NCI-H2029 treated with DMSO at 0.1 percent for 48 hours (cell line): ENCODE measurements at regions not wholly inside any gene's neighbourhood (a gene's known extent, or its start where the extent isn't known, plus 50 kb on each side); places are given as distances from the start of the nearest gene placed in this dataset.

Experiments used
- DNase-seq: peaks from one replicate; lab custom pipeline; 2025; lab: John Stamatoyannopoulos, UW

DNA sequence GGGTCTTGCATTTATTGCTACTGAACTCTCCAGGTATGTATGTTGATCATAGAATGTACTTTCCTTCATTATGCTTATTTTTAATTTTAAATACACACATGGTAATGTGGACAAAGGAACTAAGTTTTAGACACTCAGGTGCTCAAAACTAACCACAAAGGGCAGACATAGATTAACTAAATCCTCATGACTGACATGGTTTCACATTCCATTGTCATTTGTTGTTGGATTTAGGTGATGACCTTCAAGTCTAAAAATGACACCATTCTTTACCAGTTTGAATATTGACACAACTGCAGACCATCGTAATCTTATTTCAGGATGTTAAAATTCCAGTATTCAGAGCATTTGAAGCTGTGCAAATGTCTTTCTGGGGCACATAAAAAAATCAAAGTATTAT, 128.4 kb downstream of the BBS10 start:
- no peak for DNase-seq

- no peak for DNase-seq
Observed at GRCh38 chr12:76216585-76217472, 131.4 kb downstream of the BBS10 start.

DNA sequence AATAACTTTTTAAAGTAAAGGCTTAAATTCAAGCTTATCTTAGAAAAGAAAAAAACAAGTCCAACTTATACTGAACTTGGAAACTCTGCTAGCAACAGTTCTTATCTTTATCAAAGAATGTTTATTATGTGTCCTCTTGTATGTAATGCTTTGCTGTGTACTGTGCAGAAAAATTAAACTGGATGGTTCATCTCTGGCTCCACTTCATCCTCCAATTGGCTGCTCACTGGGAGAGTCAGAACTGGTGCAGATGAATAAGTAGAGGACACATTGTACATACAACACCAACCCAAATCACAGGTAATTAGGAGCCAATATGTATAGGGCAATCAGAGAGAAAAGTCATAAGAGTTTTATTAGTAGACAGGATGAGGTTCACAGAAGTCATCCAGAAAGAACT, 123.6 kb upstream of the NAP1L1 start:
- DNase-seq = no peak

DNA sequence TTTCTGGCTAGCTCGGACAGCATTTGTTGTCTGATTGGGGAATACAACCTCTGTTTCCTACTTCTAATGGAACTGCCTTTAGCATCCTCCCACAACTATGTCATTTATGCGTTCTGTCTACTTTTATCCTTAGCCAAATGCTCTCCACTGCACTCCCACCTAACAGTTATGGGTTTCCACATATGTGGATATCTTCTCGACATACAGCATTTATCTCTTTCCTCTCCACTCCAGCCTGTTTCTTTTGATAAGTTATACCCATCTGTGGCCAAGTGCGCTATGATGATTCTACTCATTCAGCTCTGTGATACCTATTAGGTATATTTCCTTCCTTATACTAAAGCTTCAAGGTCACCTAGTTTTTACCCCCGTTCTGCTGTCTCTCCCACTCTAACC, 122.2 kb upstream of the NAP1L1 start:
- DNase-seq = no peak

DNA sequence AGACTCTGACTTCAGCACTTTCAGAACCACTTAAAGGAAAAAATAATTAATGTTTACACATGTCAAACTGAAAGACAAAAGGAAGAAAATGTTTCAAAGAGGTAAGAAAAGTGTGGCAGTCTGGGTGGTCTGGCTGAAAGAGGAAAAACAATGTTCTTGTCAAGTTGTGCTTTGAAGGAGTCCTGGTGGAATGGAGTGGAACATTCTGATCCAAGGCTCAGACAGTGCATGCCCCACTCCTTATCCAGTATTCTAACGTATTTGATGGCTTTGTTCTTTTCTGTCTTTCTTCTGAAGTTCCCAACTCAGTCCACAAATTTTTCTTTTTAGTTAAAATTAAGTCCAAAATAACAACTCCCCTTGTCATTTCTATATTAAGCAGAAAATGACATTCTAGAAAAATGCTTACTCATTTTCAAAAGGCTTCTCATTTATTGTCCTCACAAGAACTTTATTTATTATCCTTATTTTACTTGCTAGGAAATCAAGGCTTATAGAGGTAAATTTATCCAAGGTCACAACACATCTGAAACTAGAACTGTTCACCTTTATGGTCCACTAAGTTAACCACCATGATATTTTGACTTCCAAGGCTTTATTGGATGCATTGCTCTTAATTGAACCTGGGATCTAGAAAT, 121.7 kb upstream of the NAP1L1 start:
- DNase-seq = no peak

DNA sequence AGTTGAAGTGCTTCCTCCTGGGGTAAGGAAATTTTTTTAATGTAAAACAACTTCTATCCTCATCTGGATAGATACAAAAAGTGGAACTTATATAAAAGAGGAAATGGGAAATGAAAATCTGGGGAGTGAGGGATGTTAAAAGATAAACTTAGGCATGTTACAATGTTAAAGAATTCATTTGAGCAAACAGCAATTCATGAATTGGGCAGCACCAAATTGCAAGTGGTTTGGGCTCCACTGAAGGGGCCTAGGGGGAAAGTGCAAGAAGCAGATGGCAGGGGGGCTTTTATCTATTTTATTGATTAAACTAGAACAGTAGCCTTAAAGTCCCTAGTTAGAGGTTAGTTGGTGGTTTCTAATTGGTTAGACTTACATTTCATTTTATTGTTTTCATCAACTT, 118.1 kb upstream of the NAP1L1 start:
- DNase-seq = no peak

DNA sequence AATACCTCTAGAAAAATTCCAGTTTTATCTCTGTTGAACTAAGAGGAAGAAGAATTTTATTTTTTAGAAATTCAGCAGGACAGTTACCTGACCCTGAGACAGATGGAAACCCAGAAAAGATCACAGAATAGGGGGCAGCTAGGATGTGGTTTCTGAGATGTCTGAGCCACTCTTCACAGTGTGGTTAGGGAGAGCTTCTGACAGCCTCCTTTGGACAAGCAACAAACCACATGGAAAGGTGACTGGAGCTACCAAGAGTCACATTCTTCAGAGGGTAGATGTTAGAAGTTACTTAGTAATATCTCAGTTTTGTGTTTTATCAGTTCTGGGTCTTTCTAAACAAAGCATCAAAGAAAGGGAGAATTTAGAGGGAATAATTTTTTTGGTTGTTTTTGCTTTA, 117.3 kb upstream of the NAP1L1 start:
- DNase-seq = no peak

- DNase-seq = no peak
Observed at GRCh38 chr12:76201316-76201715, 116.8 kb upstream of the NAP1L1 start.

DNA sequence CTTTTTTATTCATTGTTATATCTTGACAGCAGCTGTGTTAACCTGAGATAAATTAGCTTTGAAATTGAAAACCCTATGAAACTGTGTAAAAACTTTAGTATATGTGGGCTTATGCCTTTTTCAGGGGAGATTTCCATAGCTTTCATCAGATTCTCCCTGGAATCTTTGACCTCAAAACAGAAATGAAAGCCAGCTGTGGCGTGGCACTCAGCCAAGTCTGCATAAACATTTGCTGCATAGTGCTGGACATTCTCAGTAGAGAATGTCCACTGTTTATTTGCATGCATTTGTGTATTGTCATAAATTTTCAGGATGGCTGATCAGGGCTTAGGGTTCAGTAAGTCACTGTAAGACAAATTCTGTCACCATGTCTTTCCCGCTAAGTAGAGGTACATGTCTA, 115.3 kb upstream of the NAP1L1 start:
- no peak for DNase-seq

DNA sequence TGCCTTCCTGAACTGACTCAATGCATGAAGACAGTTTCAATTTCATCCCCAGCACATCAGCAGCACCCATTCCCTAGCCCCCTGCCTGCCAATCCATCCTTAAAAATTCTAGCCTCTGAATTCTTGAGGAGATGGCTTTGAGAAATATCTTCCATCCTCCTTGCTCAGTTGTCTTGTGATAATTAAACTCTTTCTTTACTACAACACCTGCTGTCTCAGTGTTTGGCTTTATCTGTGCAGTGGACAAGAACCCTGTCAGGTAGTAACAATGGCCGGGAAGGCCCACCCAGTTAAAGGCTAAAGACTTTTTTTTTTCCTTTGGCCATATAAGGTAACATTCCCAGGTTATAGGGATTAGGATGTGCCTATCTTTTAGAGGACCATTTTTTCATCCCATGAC, 114.4 kb upstream of the NAP1L1 start:
- no peak for DNase-seq

DNA sequence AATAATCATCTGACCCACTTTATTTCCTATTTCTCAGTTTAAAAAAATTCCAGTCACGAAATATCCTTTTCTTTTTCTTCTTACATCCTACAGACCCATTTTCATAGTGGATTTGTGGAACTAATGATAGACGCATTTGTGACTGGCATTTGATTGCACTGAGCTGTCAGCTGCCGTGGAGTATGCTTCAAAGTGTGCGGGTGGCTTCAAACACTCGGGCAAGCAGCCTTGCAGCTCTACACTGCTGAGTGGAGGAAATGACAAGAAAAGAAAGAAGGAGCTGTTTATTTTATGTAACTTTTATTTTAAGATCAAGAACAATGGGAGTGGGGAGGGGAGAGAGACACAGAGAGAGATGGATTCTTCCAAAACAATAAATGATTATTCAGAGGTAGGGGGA, 112.8 kb upstream of the NAP1L1 start:
- no peak for DNase-seq

DNA sequence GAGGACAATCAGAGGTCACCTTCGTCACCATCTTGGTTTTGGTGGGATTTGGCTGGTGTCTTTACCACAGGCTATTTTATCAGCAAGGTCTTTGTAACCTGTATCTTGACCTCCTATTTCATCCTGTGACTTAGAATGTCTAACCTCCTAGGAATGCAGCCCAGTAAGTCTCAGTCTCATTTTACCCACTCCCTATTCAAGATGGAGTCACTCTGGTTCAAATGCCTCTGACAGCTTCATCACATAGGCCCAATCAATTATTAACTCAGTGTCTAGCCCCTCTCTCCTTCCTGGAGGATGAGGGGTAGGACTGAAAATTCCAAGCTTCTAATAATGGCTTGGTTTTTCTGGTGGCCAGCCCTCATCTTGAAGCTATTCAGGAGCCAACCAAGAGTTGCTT, 111.4 kb upstream of the NAP1L1 start:
- no peak for DNase-seq

DNA sequence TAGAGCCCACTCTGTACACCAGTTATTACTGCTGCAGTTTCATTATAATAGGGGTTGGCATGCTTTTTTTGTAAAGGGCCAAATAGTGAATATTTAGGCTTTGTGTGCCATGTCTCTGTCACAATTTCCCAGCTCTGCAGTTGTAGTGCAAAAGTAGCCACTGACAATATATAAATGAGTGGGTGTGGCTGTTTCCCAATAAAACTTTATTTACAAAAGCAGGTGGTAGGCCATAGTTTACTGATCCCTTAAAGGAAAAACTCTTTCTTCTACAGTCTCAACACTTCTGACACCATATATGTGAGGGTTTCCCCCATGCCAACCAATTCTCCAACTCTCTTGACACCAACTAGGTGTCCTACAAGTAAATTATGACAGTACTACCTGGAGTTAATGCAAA, 110.2 kb upstream of the NAP1L1 start:
- DNase-seq = no peak

DNA sequence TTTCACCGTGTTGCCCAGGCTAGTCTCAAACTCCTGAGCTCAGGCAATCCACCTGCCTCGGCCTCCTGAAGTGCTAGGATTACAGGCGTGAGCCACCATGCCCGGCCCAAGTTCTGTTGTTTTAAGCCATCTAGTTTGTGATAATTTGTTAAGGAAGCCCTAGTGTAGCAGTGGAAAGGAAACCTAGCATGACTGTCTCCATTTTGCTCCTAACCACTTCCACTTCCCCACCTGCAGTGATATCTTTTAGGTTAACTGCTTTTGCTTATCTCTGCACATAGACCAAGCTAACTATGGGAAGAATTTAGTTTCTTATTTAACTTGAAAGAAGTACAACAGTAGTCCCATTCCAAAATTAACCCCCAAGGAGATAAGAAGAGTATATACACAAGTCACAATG, 109.5 kb upstream of the NAP1L1 start:
- DNase-seq = no peak

- no peak for DNase-seq
Observed at GRCh38 chr12:76192416-76192815, 107.9 kb upstream of the NAP1L1 start.

DNA sequence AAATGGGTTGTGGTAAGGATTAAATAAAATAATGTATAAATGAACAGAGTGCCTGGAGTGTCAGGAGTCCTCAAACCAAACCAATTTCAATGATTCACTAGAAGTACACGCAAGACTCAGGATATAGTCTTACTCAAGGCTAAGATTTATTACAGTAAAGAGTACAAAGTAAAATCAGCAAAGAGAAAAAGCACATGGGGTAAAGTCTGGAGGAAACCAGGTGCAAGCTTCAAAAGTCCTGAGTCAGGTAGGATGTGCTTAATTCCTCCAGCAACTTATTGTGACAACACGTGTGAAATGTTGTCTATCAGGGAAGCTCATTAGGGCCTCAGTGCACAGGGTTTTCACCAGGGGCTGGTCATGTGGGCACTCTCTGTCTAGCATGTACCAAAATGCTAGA, 105.8 kb upstream of the NAP1L1 start:
- no peak for DNase-seq

DNA sequence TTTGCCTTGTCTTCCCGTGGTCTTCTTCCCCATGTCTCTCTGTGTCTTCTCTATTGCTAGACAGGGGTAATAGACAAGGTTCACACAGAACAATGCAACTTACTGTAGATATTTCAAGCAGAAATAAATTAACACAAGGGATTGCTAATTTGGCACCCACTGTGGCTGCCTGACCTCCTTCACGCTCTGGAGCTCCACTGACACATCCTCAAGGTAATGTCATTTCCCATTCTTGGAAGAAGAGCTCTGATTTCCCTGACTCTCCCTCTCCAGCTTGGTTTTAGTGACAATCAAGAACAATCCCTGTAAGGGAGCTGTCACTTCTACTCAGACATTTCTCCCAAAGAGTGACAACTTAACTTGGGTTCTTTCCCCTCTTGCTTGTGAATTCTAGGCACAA, 105.4 kb upstream of the NAP1L1 start:
- no peak for DNase-seq

DNA sequence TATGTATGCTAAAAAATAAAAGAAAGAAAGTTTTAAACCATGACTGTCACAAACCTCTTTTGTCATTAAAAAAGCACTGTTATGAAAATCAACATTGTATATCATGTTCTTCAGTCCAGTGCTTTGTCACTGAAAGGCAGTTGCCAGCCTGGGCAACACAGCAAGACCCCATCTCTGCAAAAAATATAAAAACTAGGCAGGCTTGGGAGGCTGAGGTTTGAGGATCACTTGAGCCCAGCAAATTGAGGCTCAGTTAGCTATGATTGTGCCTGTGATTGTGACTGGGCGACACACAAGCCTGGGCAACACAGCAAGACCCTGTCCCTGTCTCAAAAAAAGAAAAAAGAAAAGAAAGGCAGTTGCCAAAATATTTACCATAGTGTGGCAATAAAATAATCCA, 102.7 kb upstream of the NAP1L1 start:
- no peak for DNase-seq

GRCh38 chr12:76186131-76186906, 101.8 kb upstream of the NAP1L1 start:
- no peak for DNase-seq

GRCh38 chr12:76183459-76184186, 99.1 kb upstream of the NAP1L1 start:
- no peak for DNase-seq

GRCh38 chr12:76180401-76181277, 96.2 kb upstream of the NAP1L1 start:
- no peak for DNase-seq
